ENCODE measurements at regions not wholly inside any gene's neighbourhood (a gene's known extent, or its start where the extent isn't known, plus 50 kb on each side); places are given as distances from the start of the nearest gene placed in this dataset.

GRCh38 chr4:56247646-56248045 is 139.6 kb downstream of the AASDH start:
- no peaks in the 10 kb centered on the region for H3K36me3 ChIP-seq (replicated peaks; ENCODE audit: insufficient read depth, low read depth)
- DNase-seq (ENCODE audit: low spot score), result peak; percentile 19
- no peak overlapping the region for H3K4me2 ChIP-seq
- H2AFZ ChIP-seq, result no peak overlapping the region
- no peaks in the 10 kb centered on the region for H3K9me3 ChIP-seq (ENCODE audit: low read depth)
- H3K79me2 ChIP-seq, result peaks cover 6% of the 10 kb centered on the region
- no peak overlapping the region for H3K4me3 ChIP-seq
- peaks cover 20% of the 10 kb centered on the region for H3K4me1 ChIP-seq (ENCODE audit: insufficient read depth)
- H3K27ac ChIP-seq, result peak overlapping the region; percentile 71
- WGBS (ENCODE audit: low lambda C conversion rate, missing lambda C conversion rate), result 72% methylated on average over 7 of the region's 7 CpGs
- H3K27me3 ChIP-seq, result no peaks in the 10 kb centered on the region
- H4K20me1 ChIP-seq (ENCODE audit: insufficient read depth, poor library complexity, severe bottlenecking), result no peaks in the 10 kb centered on the region
- TF ChIP-seq CTCF (IDR thresholded peaks at IDR 0.05; ENCODE audit: poor library complexity) (no peak), EZH2phosphoT487 (IDR thresholded peaks at IDR 0.05; ENCODE audit: low read depth, severe bottlenecking, unreplicated experiment) (no peak), EZH2 (IDR thresholded peaks at IDR 0.05; ENCODE audit: borderline replicate concordance) (no peak)
- no peaks in the 10 kb centered on the region for H3K9me2 ChIP-seq (replicated peaks; ENCODE audit: insufficient read depth)

GRCh38 chr4:56246233-56246610 is 141.1 kb downstream of the AASDH start:
- Histone ChIP-seq H3K27ac (peak overlapping the region; percentile 71), H3K36me3 (replicated peaks; ENCODE audit: insufficient read depth, low read depth) (no peaks in the 10 kb centered on the region), H2AFZ (no peak overlapping the region), H3K79me2 (peaks cover under 1% of the 10 kb centered on the region), H3K9me2 (replicated peaks; ENCODE audit: insufficient read depth) (no peaks in the 10 kb centered on the region), H3K4me2 (no peak overlapping the region), H3K4me1 (ENCODE audit: insufficient read depth) (peaks cover 25% of the 10 kb centered on the region), H3K4me3 (no peak overlapping the region), H3K27me3 (no peaks in the 10 kb centered on the region), H4K20me1 (ENCODE audit: insufficient read depth, poor library complexity, severe bottlenecking) (no peaks in the 10 kb centered on the region), H3K9me3 (ENCODE audit: low read depth) (no peaks in the 10 kb centered on the region)
- no peak for TF ChIP-seq EZH2 (IDR thresholded peaks at IDR 0.05; ENCODE audit: borderline replicate concordance)
- no peak for TF ChIP-seq EZH2phosphoT487 (IDR thresholded peaks at IDR 0.05; ENCODE audit: low read depth, severe bottlenecking, unreplicated experiment)
- no peak for TF ChIP-seq CTCF (IDR thresholded peaks at IDR 0.05; ENCODE audit: poor library complexity)
- 87% methylated on average over 3 of the region's 3 CpGs for WGBS (ENCODE audit: low lambda C conversion rate, missing lambda C conversion rate)
- no peak for DNase-seq (ENCODE audit: low spot score)

- H3K4me1 ChIP-seq (ENCODE audit: insufficient read depth), result peaks cover 30% of the 10 kb centered on the region
- no peaks in the 10 kb centered on the region for H3K79me2 ChIP-seq
- TF ChIP-seq EZH2phosphoT487 (IDR thresholded peaks at IDR 0.05; ENCODE audit: low read depth, severe bottlenecking, unreplicated experiment) (no peak), CTCF (IDR thresholded peaks at IDR 0.05; ENCODE audit: poor library complexity) (no peak), EZH2 (IDR thresholded peaks at IDR 0.05; ENCODE audit: borderline replicate concordance) (no peak)
- H3K4me2 ChIP-seq, result no peak overlapping the region
- H3K27me3 ChIP-seq, result no peaks in the 10 kb centered on the region
- H3K4me3 ChIP-seq, result no peak overlapping the region
- H3K9me3 ChIP-seq (ENCODE audit: low read depth), result no peaks in the 10 kb centered on the region
- H4K20me1 ChIP-seq (ENCODE audit: insufficient read depth, poor library complexity, severe bottlenecking), result no peaks in the 10 kb centered on the region
- H3K36me3 ChIP-seq (replicated peaks; ENCODE audit: insufficient read depth, low read depth), result no peaks in the 10 kb centered on the region
- no peak overlapping the region for H2AFZ ChIP-seq
- WGBS (ENCODE audit: low lambda C conversion rate, missing lambda C conversion rate), result 39% methylated on average over 2 of the region's 2 CpGs
- H3K9me2 ChIP-seq (replicated peaks; ENCODE audit: insufficient read depth), result no peaks in the 10 kb centered on the region
- DNase-seq (ENCODE audit: low spot score), result peak; percentile 28
- peak overlapping the region; percentile 71 for H3K27ac ChIP-seq
These were observed 141.6 kb downstream of the AASDH start for GRCh38 chr4:56245547-56246232.
